Vagina (tissue), 2 donors: ENCODE measurements at regions not wholly inside any gene's neighbourhood (a gene's known extent, or its start where the extent isn't known, plus 50 kb on each side); places are given as distances from the start of the nearest gene placed in this dataset.

Source experiments
- DNase-seq, 2 donors: peaks; one replicate each; pipeline ENCODE4 v3.0.0-alpha.2; 2017; ENCODE audit errors: extremely low spot score in 2 of 2
- H3K27ac ChIP-seq: fragments of 200-600 bp; sonication (generic); one replicate; pipeline ENCODE4 v1.5.1; 2019
- H3K27me3 ChIP-seq: fragments of 200-600 bp; sonication (generic); one replicate; pipeline ENCODE4 v1.5.1; 2019
- H3K36me3 ChIP-seq, 2 donors: fragments of 200-600 bp; sonication (generic); one replicate each; pipeline ENCODE4 v1.5.1; 2017 to 2019
- H3K4me1 ChIP-seq: fragments of 200-600 bp; sonication (generic); one replicate; pipeline ENCODE4 v1.5.1; 2019
- H3K4me3 ChIP-seq, 2 donors: fragments of 200-600 bp; sonication (generic); 1 replicate in 1 of 2; 2 replicates in 1 of 2; pipeline ENCODE4 v1.5.1; 2016 to 2019
- H3K9me3 ChIP-seq: fragments of 200-600 bp; sonication (generic); one replicate; pipeline ENCODE4 v1.5.1; 2019
- CTCF ChIP-seq, 3 experiments: fragments of 450-650 bp in 2 of 3; fragments of 200-600 bp in 1 of 3; sonication (generic) in 1 of 3; IDR thresholded peaks; one replicate each; pipeline ENCODE4 v1.5.1; 2017 to 2019; ENCODE audit warnings: antibody characterized with exemption in 3 of 3, mild to moderate bottlenecking in 2 of 3, moderate library complexity in 2 of 3
- POLR2A ChIP-seq, 2 donors: fragments of 450-650 bp; IDR thresholded peaks; one replicate each; pipeline ENCODE4 v1.6.1; 2017; ENCODE audit warnings: antibody characterized with exemption in 2 of 2, mild to moderate bottlenecking in 2 of 2, moderate library complexity in 2 of 2
- POLR2AphosphoS5 ChIP-seq, 2 donors: sonication (generic); formaldehyde crosslinking; IDR thresholded peaks; one replicate each; pipeline ENCODE4 v1.9.0; 2017; ENCODE audit warnings: antibody characterized with exemption in 2 of 2, mild to moderate bottlenecking in 2 of 2, low read depth in 1 of 2; ENCODE audit not compliant: insufficient read depth in 1 of 2
- intact Hi-C: fragments of 100-400 bp; cut with DNase I; formaldehyde crosslinking; loops from one replicate; pipeline ENCODE4 v1.15.1; 2023

- Histone ChIP-seq H3K4me3 (no peak overlapping the region), H3K27ac (no peak overlapping the region), H3K27me3 (no peaks in the 10 kb centered on the region), H3K9me3 (no peaks in the 10 kb centered on the region), H3K4me1 (no peaks in the 10 kb centered on the region), H3K36me3 (no peaks in the 10 kb centered on the region)
- TF ChIP-seq POLR2AphosphoS5 (IDR thresholded peaks at IDR 0.05; ENCODE audit: insufficient read depth in 1 of 2, low read depth in 1 of 2) (no peak), POLR2A (IDR thresholded peaks at IDR 0.05) (no peak)
- intact Hi-C loops = no loop called here
- no peak for DNase-seq
These were observed 439.6 kb downstream of the DYNC2H1 start for GRCh38 chr11:103548838-103549237.

- DNase-seq = no peak
- H3K36me3 ChIP-seq = no peaks in the 10 kb centered on the region
- no peaks in the 10 kb centered on the region for H3K4me1 ChIP-seq
- intact Hi-C loops = no loop called here
- TF ChIP-seq CTCF (IDR thresholded peaks at IDR 0.05) = no peak
- TF ChIP-seq POLR2AphosphoS5 (IDR thresholded peaks at IDR 0.05; ENCODE audit: insufficient read depth in 1 of 2, low read depth in 1 of 2) = no peak
- no peak for TF ChIP-seq POLR2A (IDR thresholded peaks at IDR 0.05)
- no peaks in the 10 kb centered on the region for H3K27me3 ChIP-seq
- no peak overlapping the region for H3K4me3 ChIP-seq
- no peaks in the 10 kb centered on the region for H3K9me3 ChIP-seq
- H3K27ac ChIP-seq = no peak overlapping the region
These were observed 441.6 kb downstream of the DYNC2H1 start for GRCh38 chr11:103550811-103551210.

- TF ChIP-seq POLR2AphosphoS5 (IDR thresholded peaks at IDR 0.05; ENCODE audit: insufficient read depth in 1 of 2, low read depth in 1 of 2) (no peak), POLR2A (IDR thresholded peaks at IDR 0.05) (no peak), CTCF (IDR thresholded peaks at IDR 0.05) (no peak)
These were observed 442.9 kb downstream of the DYNC2H1 start for GRCh38 chr11:103552086-103552485.

GRCh38 chr11:103556171-103556570 is 446.9 kb downstream of the DYNC2H1 start:
- intact Hi-C loops = no loop called here
- Histone ChIP-seq H3K27me3 (no peaks in the 10 kb centered on the region), H3K4me1 (no peaks in the 10 kb centered on the region), H3K36me3 (no peaks in the 10 kb centered on the region), H3K4me3 (no peak overlapping the region), H3K9me3 (no peaks in the 10 kb centered on the region), H3K27ac (no peak overlapping the region)
- no peak for DNase-seq
- no peak for TF ChIP-seq POLR2AphosphoS5 (IDR thresholded peaks at IDR 0.05; ENCODE audit: insufficient read depth in 1 of 2, low read depth in 1 of 2)
- no peak for TF ChIP-seq POLR2A (IDR thresholded peaks at IDR 0.05)
- TF ChIP-seq CTCF (IDR thresholded peaks at IDR 0.05) = no peak

More at GRCh38 chr11:103552086-103552485, 442.9 kb downstream of the DYNC2H1 start:
- no peak for DNase-seq
- no peak overlapping the region for H3K27ac ChIP-seq
- no peaks in the 10 kb centered on the region for H3K27me3 ChIP-seq
- no peaks in the 10 kb centered on the region for H3K9me3 ChIP-seq
- H3K4me1 ChIP-seq = no peaks in the 10 kb centered on the region
- no peaks in the 10 kb centered on the region for H3K36me3 ChIP-seq
- intact Hi-C loops = no loop called here
- no peak overlapping the region for H3K4me3 ChIP-seq

- DNase-seq = no peak
- H3K27ac ChIP-seq = no peak overlapping the region
- H3K9me3 ChIP-seq = no peaks in the 10 kb centered on the region
- intact Hi-C loops = no loop called here
- H3K27me3 ChIP-seq = no peaks in the 10 kb centered on the region
- no peaks in the 10 kb centered on the region for H3K36me3 ChIP-seq
- no peak overlapping the region for H3K4me3 ChIP-seq
- no peaks in the 10 kb centered on the region for H3K4me1 ChIP-seq
- no peak for TF ChIP-seq CTCF (IDR thresholded peaks at IDR 0.05)
- no peak for TF ChIP-seq POLR2AphosphoS5 (IDR thresholded peaks at IDR 0.05; ENCODE audit: insufficient read depth in 1 of 2, low read depth in 1 of 2)
- TF ChIP-seq POLR2A (IDR thresholded peaks at IDR 0.05) = no peak
These were observed 456.9 kb downstream of the DYNC2H1 start for GRCh38 chr11:103566116-103566515.
